IMR-90 (cell line): ENCODE measurements at regions not wholly inside any gene's neighbourhood (a gene's known extent, or its start where the extent isn't known, plus 50 kb on each side); places are given as distances from the start of the nearest gene placed in this dataset.

Experiments used
- ATAC-seq: fragments of 200-7000 bp; cut with Tn5 transposase; 2 replicates; pipeline ENCODE4 v1.9.1; 2020; ENCODE audit warnings: low read depth, mild to moderate bottlenecking, moderate library complexity
- BruUV-seq: library from RNA; stranded (reverse); fragments of 400-500 nt; replicated peaks from 2 replicates; lab custom pipeline; 2021; lab: Mats Ljungman, UMichigan
- CTCF ChIA-PET: fragments of 300-600 bp; formaldehyde crosslinking; extraction: SDS; loops from one replicate; lab custom pipeline; 2021; ENCODE audit warnings: antibody characterized with exemption; lab: Yijun Ruan, JAX
- POLR2A ChIA-PET: fragments of 300-600 bp; sonication (Branson Sonifier 250); formaldehyde crosslinking; loops from one replicate; lab custom pipeline; 2022; ENCODE audit warnings: antibody characterized with exemption; ENCODE audit not compliant: unreplicated experiment; lab: Charles Lee
- DNase-seq: peaks from one replicate; pipeline ENCODE4 v3.0.0; 2013
- H2AFZ ChIP-seq: replicated peaks from 2 replicates; pipeline ENCODE3; 2013; ENCODE audit warnings: low read length, mild to moderate bottlenecking; ENCODE audit not compliant: poor library complexity
- H2AK5ac ChIP-seq: 2 replicates; pipeline ENCODE4 v1.6.1; 2013; ENCODE audit warnings: low read depth, low read length, inconsistent platforms
- H2AK9ac ChIP-seq: replicated peaks from 2 replicates; pipeline ENCODE3; 2013; ENCODE audit warnings: mild to moderate bottlenecking, low read depth, low read length, moderate library complexity; ENCODE audit not compliant: poor library complexity
- H2BK120ac ChIP-seq: 2 replicates; pipeline ENCODE4 v1.6.1; 2013; ENCODE audit warnings: low read depth, low read length, inconsistent platforms
- H2BK15ac ChIP-seq: 3 replicates; pipeline ENCODE4 v1.6.1; 2013; ENCODE audit warnings: low read depth, low read length, inconsistent platforms
- H2BK20ac ChIP-seq: 2 replicates; pipeline ENCODE4 v1.6.1; 2013; ENCODE audit warnings: low read depth, mild to moderate bottlenecking, inconsistent platforms, low read length, moderate library complexity
- H2BK5ac ChIP-seq: 2 replicates; pipeline ENCODE4 v1.6.1; 2013; ENCODE audit warnings: mild to moderate bottlenecking, low read depth, low read length, inconsistent platforms; ENCODE audit not compliant: poor library complexity, severe bottlenecking
- H3K14ac ChIP-seq: replicated peaks from 2 replicates; pipeline ENCODE4 v1.6.1; 2013; ENCODE audit warnings: low read depth, low read length, inconsistent platforms
- H3K18ac ChIP-seq: 2 replicates; pipeline ENCODE4 v1.6.1; 2013; ENCODE audit warnings: low read depth, low read length, control low read depth
- H3K23ac ChIP-seq: 2 replicates; pipeline ENCODE4 v1.6.1; 2013; ENCODE audit warnings: low read depth, low read length, inconsistent platforms
- H3K27ac ChIP-seq: 2 replicates; pipeline ENCODE4 v1.5.1; 2013; ENCODE audit warnings: mild to moderate bottlenecking, control low read depth, low read length; ENCODE audit not compliant: insufficient read depth
- H3K27me3 ChIP-seq: 2 replicates; pipeline ENCODE4 v1.6.1; 2013; ENCODE audit warnings: low read length; ENCODE audit not compliant: control insufficient read depth, insufficient read depth
- H3K36me3 ChIP-seq: 2 replicates; pipeline ENCODE4 v1.6.1; 2013; ENCODE audit warnings: low read length, mixed read lengths; ENCODE audit not compliant: control insufficient read depth, insufficient read depth
- H3K4ac ChIP-seq: 2 replicates; pipeline ENCODE4 v1.6.1; 2013; ENCODE audit warnings: low read depth, low read length, inconsistent platforms
- H3K4me1 ChIP-seq: 2 replicates; pipeline ENCODE4 v1.6.1; 2013; ENCODE audit warnings: low read length, mixed read lengths; ENCODE audit not compliant: control insufficient read depth, insufficient read depth
- H3K4me2 ChIP-seq: 2 replicates; pipeline ENCODE4 v1.6.1; 2013; ENCODE audit warnings: low read depth, mild to moderate bottlenecking, control low read depth, low read length, moderate library complexity
- H3K4me3 ChIP-seq: 2 replicates; pipeline ENCODE4 v1.5.1; 2013; ENCODE audit warnings: low read depth, mild to moderate bottlenecking, control low read depth, low read length, moderate library complexity; ENCODE audit not compliant: insufficient read depth
- H3K56ac ChIP-seq: 2 replicates; pipeline ENCODE4 v1.6.1; 2013; ENCODE audit warnings: low read length, inconsistent platforms; ENCODE audit not compliant: insufficient read depth; ENCODE audit errors: extremely low read depth
- H3K79me1 ChIP-seq, 2 experiments: 2 replicates each; pipeline ENCODE4 v1.6.1; 2013; ENCODE audit warnings: low read length in 2 of 2, inconsistent platforms in 1 of 2, low read depth in 1 of 2
- H3K9ac ChIP-seq: 2 replicates; pipeline ENCODE4 v1.6.1; 2013; ENCODE audit warnings: low read depth, low read length, control low read depth
- H3K9me1 ChIP-seq: 2 replicates; pipeline ENCODE4 v1.6.1; 2013; ENCODE audit warnings: low read length, inconsistent platforms; ENCODE audit not compliant: insufficient read depth
- H3K9me3 ChIP-seq: 2 replicates; pipeline ENCODE4 v1.6.1; 2013; ENCODE audit warnings: low read length; ENCODE audit not compliant: control insufficient read depth, insufficient read depth
- H4K20me1 ChIP-seq: 2 replicates; pipeline ENCODE4 v1.6.1; 2013; ENCODE audit warnings: low read length, inconsistent platforms; ENCODE audit not compliant: insufficient read depth
- H4K5ac ChIP-seq: 2 replicates; pipeline ENCODE4 v1.6.1; 2013; ENCODE audit warnings: mild to moderate bottlenecking, low read depth, low read length, control low read depth
- H4K8ac ChIP-seq, 2 experiments: 2 replicates each; pipeline ENCODE4 v1.6.1; 2013; ENCODE audit warnings: low read depth in 2 of 2, low read length in 2 of 2, control low read depth in 1 of 2, inconsistent platforms in 1 of 2
- H4K91ac ChIP-seq: 2 replicates; pipeline ENCODE4 v1.6.1; 2013; ENCODE audit warnings: low read depth, low read length, inconsistent platforms; ENCODE audit not compliant: insufficient read depth
- BHLHE40 ChIP-seq: fragments of 150-350 bp; IDR thresholded peaks from 2 replicates; pipeline ENCODE4 v1.6.1; 2016; ENCODE audit warnings: mild to moderate bottlenecking, low read depth, low read length
- CEBPB ChIP-seq: IDR thresholded peaks from 2 replicates; pipeline ENCODE4 v1.6.1; 2012; ENCODE audit warnings: low read depth, low read length, improper control_type of control experiment
- CHD1 ChIP-seq: IDR thresholded peaks from 2 replicates; pipeline ENCODE4 v1.6.1; 2012; ENCODE audit warnings: low read depth, low read length, improper control_type of control experiment
- FOS ChIP-seq: fragments of 150-350 bp; IDR thresholded peaks from 2 replicates; pipeline ENCODE4 v1.6.1; 2016; ENCODE audit warnings: low read depth, low read length
- MAFK ChIP-seq: IDR thresholded peaks from 2 replicates; pipeline ENCODE4 v1.6.1; 2012; ENCODE audit warnings: low read depth, low read length, improper control_type of control experiment
- MAZ ChIP-seq: IDR thresholded peaks from 2 replicates; pipeline ENCODE4 v1.6.1; 2012; ENCODE audit warnings: low read depth, mild to moderate bottlenecking, low read length, improper control_type of control experiment, moderate library complexity, borderline replicate concordance
- MXI1 ChIP-seq: IDR thresholded peaks from 2 replicates; pipeline ENCODE4 v1.6.1; 2012; ENCODE audit warnings: low read depth, mild to moderate bottlenecking, low read length, moderate library complexity, borderline replicate concordance
- NFE2L2 ChIP-seq: fragments of 150-350 bp; IDR thresholded peaks from 2 replicates; pipeline ENCODE4 v1.6.1; 2016; ENCODE audit warnings: low read depth, mild to moderate bottlenecking, low read length
- POLR2A ChIP-seq: IDR thresholded peaks from 2 replicates; pipeline ENCODE4 v1.6.1; 2012; ENCODE audit warnings: mild to moderate bottlenecking, low read depth, low read length
- RAD21 ChIP-seq: IDR thresholded peaks from 2 replicates; pipeline ENCODE4 v1.6.1; 2012; ENCODE audit warnings: low read length, improper control_type of control experiment
- RCOR1 ChIP-seq: IDR thresholded peaks from 2 replicates; pipeline ENCODE4 v1.6.1; 2012; ENCODE audit warnings: mild to moderate bottlenecking, low read length, improper control_type of control experiment; ENCODE audit not compliant: insufficient replicate concordance
- RFX5 ChIP-seq: IDR thresholded peaks from 2 replicates; pipeline ENCODE4 v1.8.0; 2012; ENCODE audit warnings: low read depth, mild to moderate bottlenecking, low read length, moderate library complexity
- SMC3 ChIP-seq: fragments of 150-350 bp; IDR thresholded peaks from 2 replicates; pipeline ENCODE4 v1.6.1; 2016; ENCODE audit warnings: low read depth, mild to moderate bottlenecking, antibody characterized with exemption, low read length, moderate library complexity
- WGBS, 2 experiments: methylation state at CpG; one replicate each; pipeline versions ENCODE4 v1.1.5 to v1.1.7; 2013; ENCODE audit warnings: missing lambda C conversion rate in 2 of 2; ENCODE audit not compliant: insufficient read length in 1 of 2; ENCODE audit errors: extremely low coverage in 2 of 2; 5-methylcytosine and 5-hydroxymethylcytosine counted together
- dilution Hi-C: fragments of 300-500 bp; cut with HindIII; formaldehyde crosslinking; loops from one replicate; pipeline ENCODE4 v1.14.3; 2018; ENCODE audit warnings: low sequenced_read_pairs; ENCODE audit not compliant: unreplicated experiment
- in situ Hi-C: fragments of 300-500 bp; cut with MboI; formaldehyde crosslinking; loops from 3 replicates; pipeline ENCODE4 v1.14.3; 2019; ENCODE audit warnings: low sequenced_read_pairs, inconsistent platforms, mixed read lengths
- intact Hi-C: fragments of 100-400 bp; cut with micrococcal nuclease; formaldehyde crosslinking; loops from 2 replicates; pipeline ENCODE4 v1.10.0; 2022
- TF ChIP-seq, protein P1 (sequence below): fragments of 150-350 bp; IDR thresholded peaks from 2 replicates; pipeline ENCODE4 v1.6.1; 2017; ENCODE audit warnings: mild to moderate bottlenecking, antibody characterized with exemption, low read length, low read depth
- TF ChIP-seq, protein P2 (sequence below): fragments of 150-350 bp; IDR thresholded peaks from 2 replicates; pipeline ENCODE4 v1.6.1; 2016; ENCODE audit warnings: low read depth, mild to moderate bottlenecking, low read length, moderate library complexity, borderline replicate concordance
- TF ChIP-seq, protein P3 (sequence below): conservative IDR thresholded peaks from 2 replicates; pipeline ENCODE4 v1.5.1; 2012; ENCODE audit warnings: mild to moderate bottlenecking, low read depth, low read length, improper control_type of control experiment

DNA sequence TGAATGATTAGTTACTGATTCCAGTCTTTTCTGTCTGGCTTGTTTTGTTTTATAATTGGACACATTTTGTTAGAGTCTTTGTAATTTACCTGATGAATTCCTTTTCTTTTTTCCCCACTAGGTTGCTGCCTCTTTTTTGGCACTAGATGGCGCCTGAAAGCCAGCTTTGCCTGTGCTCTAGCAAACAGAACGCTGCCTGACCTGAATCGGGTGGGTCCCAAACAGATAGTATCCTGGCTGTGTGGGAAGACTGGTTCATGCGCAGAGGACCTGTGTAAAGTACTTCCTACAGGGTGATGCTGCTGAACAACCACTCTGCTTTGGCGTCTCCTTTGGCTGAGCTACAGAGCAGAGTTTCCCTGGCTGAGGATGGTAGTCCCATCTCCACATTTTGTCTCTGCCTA lies 288.2 kb downstream of the IKZF2 start:
- no peak for ATAC-seq
- dilution Hi-C loops = no loop called here

More for the DNA sequence above, 288.2 kb downstream of the IKZF2 start:
- no peaks in the 10 kb centered on the region for H3K9me1 ChIP-seq
- no peak overlapping the region for H3K23ac ChIP-seq
- H3K27me3 ChIP-seq = no peaks in the 10 kb centered on the region
- H2BK15ac ChIP-seq = no peak overlapping the region
- H3K27ac ChIP-seq = no peak overlapping the region
- H3K18ac ChIP-seq = no peak overlapping the region
- no CpG with 5 or more reads among the region's 5 CpGs for WGBS, 2 experiments
- H2AFZ ChIP-seq = peak overlapping the region; percentile 32
- H4K20me1 ChIP-seq = no peaks in the 10 kb centered on the region
- BruUV-seq = no TSS peak
- H3K9ac ChIP-seq = no peak overlapping the region
- TF ChIP-seq CHD1 = no peak
- no peak for TF ChIP-seq NFE2L2
- no peak for TF ChIP-seq MAFK
- no peak for TF ChIP-seq MXI1
- no peak for TF ChIP-seq CEBPB
- peak; percentile 57 for TF ChIP-seq RAD21
- TF ChIP-seq RCOR1 = no peak
- TF ChIP-seq BHLHE40 = no peak
- TF ChIP-seq, protein P1, sequence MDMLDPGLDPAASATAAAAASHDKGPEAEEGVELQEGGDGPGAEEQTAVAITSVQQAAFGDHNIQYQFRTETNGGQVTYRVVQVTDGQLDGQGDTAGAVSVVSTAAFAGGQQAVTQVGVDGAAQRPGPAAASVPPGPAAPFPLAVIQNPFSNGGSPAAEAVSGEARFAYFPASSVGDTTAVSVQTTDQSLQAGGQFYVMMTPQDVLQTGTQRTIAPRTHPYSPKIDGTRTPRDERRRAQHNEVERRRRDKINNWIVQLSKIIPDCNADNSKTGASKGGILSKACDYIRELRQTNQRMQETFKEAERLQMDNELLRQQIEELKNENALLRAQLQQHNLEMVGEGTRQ = no peak
- no peak for TF ChIP-seq RFX5
- no peak for TF ChIP-seq FOS
- no peak for TF ChIP-seq MAZ
- no peak for TF ChIP-seq POLR2A
- TF ChIP-seq, protein P2, sequence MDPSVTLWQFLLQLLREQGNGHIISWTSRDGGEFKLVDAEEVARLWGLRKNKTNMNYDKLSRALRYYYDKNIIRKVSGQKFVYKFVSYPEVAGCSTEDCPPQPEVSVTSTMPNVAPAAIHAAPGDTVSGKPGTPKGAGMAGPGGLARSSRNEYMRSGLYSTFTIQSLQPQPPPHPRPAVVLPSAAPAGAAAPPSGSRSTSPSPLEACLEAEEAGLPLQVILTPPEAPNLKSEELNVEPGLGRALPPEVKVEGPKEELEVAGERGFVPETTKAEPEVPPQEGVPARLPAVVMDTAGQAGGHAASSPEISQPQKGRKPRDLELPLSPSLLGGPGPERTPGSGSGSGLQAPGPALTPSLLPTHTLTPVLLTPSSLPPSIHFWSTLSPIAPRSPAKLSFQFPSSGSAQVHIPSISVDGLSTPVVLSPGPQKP = no peak
- peak; percentile 59 for TF ChIP-seq SMC3
- TF ChIP-seq, protein P3, sequence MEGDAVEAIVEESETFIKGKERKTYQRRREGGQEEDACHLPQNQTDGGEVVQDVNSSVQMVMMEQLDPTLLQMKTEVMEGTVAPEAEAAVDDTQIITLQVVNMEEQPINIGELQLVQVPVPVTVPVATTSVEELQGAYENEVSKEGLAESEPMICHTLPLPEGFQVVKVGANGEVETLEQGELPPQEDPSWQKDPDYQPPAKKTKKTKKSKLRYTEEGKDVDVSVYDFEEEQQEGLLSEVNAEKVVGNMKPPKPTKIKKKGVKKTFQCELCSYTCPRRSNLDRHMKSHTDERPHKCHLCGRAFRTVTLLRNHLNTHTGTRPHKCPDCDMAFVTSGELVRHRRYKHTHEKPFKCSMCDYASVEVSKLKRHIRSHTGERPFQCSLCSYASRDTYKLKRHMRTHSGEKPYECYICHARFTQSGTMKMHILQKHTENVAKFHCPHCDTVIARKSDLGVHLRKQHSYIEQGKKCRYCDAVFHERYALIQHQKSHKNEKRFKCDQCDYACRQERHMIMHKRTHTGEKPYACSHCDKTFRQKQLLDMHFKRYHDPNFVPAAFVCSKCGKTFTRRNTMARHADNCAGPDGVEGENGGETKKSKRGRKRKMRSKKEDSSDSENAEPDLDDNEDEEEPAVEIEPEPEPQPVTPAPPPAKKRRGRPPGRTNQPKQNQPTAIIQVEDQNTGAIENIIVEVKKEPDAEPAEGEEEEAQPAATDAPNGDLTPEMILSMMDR = peak; percentile 42
- in situ Hi-C loops = no loop called here
- peaks cover 10% of the 10 kb centered on the region for H3K9me3 ChIP-seq
- no peak overlapping the region for H3K56ac ChIP-seq
- intact Hi-C loops = loop anchor here (5.0 kb wide), 1 partner anchor 289 kb away; the partner anchor contains the start of gene IKZF2
- no peak for DNase-seq
- H2BK5ac ChIP-seq = no peak overlapping the region
- no peak overlapping the region for H2AK5ac ChIP-seq
- no peaks in the 10 kb centered on the region for H3K36me3 ChIP-seq
- H2BK20ac ChIP-seq = no peak overlapping the region
- H3K4me3 ChIP-seq = no peak overlapping the region
- no peak overlapping the region for H3K14ac ChIP-seq
- no peak overlapping the region for H4K8ac ChIP-seq
- H2AK9ac ChIP-seq = no peak overlapping the region
- no peak overlapping the region for H3K4me2 ChIP-seq
- H4K5ac ChIP-seq = no peak overlapping the region
- H3K4ac ChIP-seq = no peak overlapping the region
- CTCF ChIA-PET = no interaction called here
- no peak overlapping the region for H4K91ac ChIP-seq
- no peak overlapping the region for H2BK120ac ChIP-seq
- no peaks in the 10 kb centered on the region for H3K79me1 ChIP-seq
- POLR2A ChIA-PET = no interaction called here
- peaks cover 1% of the 10 kb centered on the region; the same call in 1 of the 2 replicates for H3K4me1 ChIP-seq
